ENCODE measurements at regions not wholly inside any gene's neighbourhood (a gene's known extent, or its start where the extent isn't known, plus 50 kb on each side); places are given as distances from the start of the nearest gene placed in this dataset.

DNA sequence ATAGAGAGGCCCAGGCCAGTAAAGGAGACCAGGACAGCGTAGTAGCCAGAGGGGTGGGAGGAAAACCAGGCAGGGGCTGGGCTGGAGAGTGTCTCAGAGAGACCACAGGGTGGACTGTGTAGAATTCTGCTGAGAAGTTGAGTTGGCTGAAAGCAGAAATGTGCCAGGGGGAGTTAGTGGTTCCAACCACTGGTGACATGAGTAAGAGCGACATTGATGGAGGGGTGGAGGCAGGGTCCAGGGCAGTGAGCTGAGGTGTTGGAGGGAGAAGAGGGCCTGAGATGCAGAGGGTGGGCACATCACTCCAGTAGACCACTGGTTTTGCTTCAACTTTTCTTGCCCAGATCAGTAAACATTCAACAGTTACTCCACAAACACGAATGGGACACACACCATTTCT lies 106.5 kb downstream of the ASB7 start:
- H3K9me3 ChIP-seq (ENCODE audit: control insufficient read depth, low read length) = no peaks in the 10 kb centered on the region
- H3K27me3 ChIP-seq (ENCODE audit: control insufficient read depth, insufficient read depth, low read length, poor library complexity, severe bottlenecking) = peaks cover 16% of the 10 kb centered on the region
- TF ChIP-seq, protein P1, sequence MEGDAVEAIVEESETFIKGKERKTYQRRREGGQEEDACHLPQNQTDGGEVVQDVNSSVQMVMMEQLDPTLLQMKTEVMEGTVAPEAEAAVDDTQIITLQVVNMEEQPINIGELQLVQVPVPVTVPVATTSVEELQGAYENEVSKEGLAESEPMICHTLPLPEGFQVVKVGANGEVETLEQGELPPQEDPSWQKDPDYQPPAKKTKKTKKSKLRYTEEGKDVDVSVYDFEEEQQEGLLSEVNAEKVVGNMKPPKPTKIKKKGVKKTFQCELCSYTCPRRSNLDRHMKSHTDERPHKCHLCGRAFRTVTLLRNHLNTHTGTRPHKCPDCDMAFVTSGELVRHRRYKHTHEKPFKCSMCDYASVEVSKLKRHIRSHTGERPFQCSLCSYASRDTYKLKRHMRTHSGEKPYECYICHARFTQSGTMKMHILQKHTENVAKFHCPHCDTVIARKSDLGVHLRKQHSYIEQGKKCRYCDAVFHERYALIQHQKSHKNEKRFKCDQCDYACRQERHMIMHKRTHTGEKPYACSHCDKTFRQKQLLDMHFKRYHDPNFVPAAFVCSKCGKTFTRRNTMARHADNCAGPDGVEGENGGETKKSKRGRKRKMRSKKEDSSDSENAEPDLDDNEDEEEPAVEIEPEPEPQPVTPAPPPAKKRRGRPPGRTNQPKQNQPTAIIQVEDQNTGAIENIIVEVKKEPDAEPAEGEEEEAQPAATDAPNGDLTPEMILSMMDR (conservative IDR thresholded peaks at IDR 0.05) = no peak
- H3K36me3 ChIP-seq (ENCODE audit: control insufficient read depth, insufficient read depth, low read length) = no peaks in the 10 kb centered on the region
- H3K4me1 ChIP-seq (ENCODE audit: control insufficient read depth, insufficient read depth, low read length) = no peaks in the 10 kb centered on the region
- H3K4me3 Mint-ChIP-seq = no peak overlapping the region
- peaks cover 16% of the 10 kb centered on the region for H3K4me1 Mint-ChIP-seq
- peaks cover 30% of the 10 kb centered on the region for H3K27me3 Mint-ChIP-seq (ENCODE audit: insufficient read depth)
- H3K36me3 Mint-ChIP-seq (ENCODE audit: low read depth) = no peaks in the 10 kb centered on the region
- no peak overlapping the region for H3K9ac ChIP-seq (ENCODE audit: extremely low read depth, low read length, poor library complexity, severe bottlenecking)
- DNase-seq = no peak
- H3K9me3 Mint-ChIP-seq = peaks cover 6% of the 10 kb centered on the region
- H3K4me3 ChIP-seq (ENCODE audit: low read length) = no peak overlapping the region
- no peak overlapping the region for H3K27ac ChIP-seq (ENCODE audit: low read depth, low read length)
- H3K27ac Mint-ChIP-seq = no peak overlapping the region
- 89 to 100% methylated on average over 1 to 3 of the region's 3 CpGs for WGBS, 2 experiments (ENCODE audit: insufficient coverage in 1 of 2, insufficient read length in 1 of 2)

DNA sequence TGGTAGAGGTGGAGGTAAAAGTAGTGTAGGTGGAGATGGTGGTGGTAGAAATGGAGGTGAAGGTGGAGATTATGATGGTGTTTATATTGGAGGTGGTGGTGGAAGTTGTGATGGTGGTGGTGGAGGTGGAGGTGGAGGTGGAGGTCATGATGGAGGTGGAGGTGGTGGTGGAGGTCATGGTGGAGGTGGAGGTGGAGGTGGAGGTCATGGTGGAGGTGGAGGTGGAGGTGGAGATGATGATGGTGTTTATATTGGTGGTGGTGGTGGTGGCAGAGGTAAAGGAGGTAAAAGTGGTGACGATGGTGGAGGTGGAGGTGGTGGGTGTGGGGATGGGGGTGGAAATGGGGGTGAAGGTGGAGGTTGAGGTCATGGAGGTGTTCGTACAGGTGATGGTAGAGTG lies 107.8 kb downstream of the ASB7 start:
- no peaks in the 10 kb centered on the region for H3K9me3 ChIP-seq (ENCODE audit: control insufficient read depth, low read length)
- no peak overlapping the region for H3K4me3 ChIP-seq (ENCODE audit: low read length)
- H3K4me3 Mint-ChIP-seq = no peak overlapping the region
- peaks cover 6% of the 10 kb centered on the region for H3K9me3 Mint-ChIP-seq
- peaks cover 24% of the 10 kb centered on the region for H3K4me1 Mint-ChIP-seq
- H3K27ac ChIP-seq (ENCODE audit: low read depth, low read length) = no peak overlapping the region
- no peak overlapping the region for H3K9ac ChIP-seq (ENCODE audit: extremely low read depth, low read length, poor library complexity, severe bottlenecking)
- H3K36me3 ChIP-seq (ENCODE audit: control insufficient read depth, insufficient read depth, low read length) = no peaks in the 10 kb centered on the region
- no peak overlapping the region for H3K27ac Mint-ChIP-seq
- H3K27me3 Mint-ChIP-seq (ENCODE audit: insufficient read depth) = peaks cover 19% of the 10 kb centered on the region
- DNase-seq = no peak
- H3K36me3 Mint-ChIP-seq (ENCODE audit: low read depth) = no peaks in the 10 kb centered on the region
- peaks cover 5% of the 10 kb centered on the region for H3K27me3 ChIP-seq (ENCODE audit: control insufficient read depth, insufficient read depth, low read length, poor library complexity, severe bottlenecking)
- TF ChIP-seq, protein P1 (conservative IDR thresholded peaks at IDR 0.05) = no peak
- 50% methylated on average over 2 of the region's 2 CpGs for WGBS, 2 experiments (ENCODE audit: insufficient coverage in 1 of 2, insufficient read length in 1 of 2)
- peaks cover 3% of the 10 kb centered on the region for H3K4me1 ChIP-seq (ENCODE audit: control insufficient read depth, insufficient read depth, low read length)

DNA sequence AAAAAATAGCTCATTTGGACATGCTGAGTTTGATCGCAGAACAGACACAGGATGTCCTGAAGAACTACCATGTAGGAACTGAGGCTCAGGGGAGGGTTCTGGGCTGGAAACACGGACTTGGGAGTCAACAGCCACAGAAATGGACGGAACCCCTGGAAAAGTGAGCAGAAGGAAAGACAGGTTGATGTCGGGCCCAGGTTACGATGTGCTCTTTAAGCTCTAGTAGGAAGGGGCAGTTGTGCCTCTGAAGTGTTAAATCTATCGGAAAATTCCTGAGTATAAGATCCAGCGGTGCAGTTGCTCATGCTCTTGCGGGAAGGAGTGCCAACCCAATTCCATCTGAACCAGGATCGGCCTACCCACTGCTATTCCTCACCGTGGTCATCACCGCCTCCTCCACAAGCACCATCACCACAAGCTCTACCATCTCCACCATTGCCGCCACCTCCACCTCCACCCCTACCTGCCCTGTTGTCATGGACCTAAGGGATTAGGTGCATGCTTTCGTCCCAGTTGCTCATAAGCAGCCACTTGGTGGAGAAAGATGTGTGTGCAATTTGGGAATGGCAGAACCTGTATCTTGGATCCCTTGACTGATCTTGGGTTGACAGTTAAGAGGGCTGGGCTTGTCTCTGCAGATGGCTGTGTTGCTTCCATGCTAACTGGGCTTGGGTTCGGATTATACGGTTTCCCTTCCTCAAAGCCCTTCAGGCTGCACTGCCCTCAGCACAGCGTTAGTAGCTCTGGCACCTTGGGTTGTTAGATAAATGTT lies 108.5 kb downstream of the ASB7 start:
- Histone ChIP-seq H3K27ac (ENCODE audit: low read depth, low read length) (no peak overlapping the region), H3K27me3 (ENCODE audit: control insufficient read depth, insufficient read depth, low read length, poor library complexity, severe bottlenecking) (peaks cover 4% of the 10 kb centered on the region), H3K9ac (ENCODE audit: extremely low read depth, low read length, poor library complexity, severe bottlenecking) (no peak overlapping the region), H3K36me3 (ENCODE audit: control insufficient read depth, insufficient read depth, low read length) (no peaks in the 10 kb centered on the region), H3K4me1 (ENCODE audit: control insufficient read depth, insufficient read depth, low read length) (peaks cover 3% of the 10 kb centered on the region), H3K4me3 (ENCODE audit: low read length) (no peak overlapping the region), H3K9me3 (ENCODE audit: control insufficient read depth, low read length) (no peaks in the 10 kb centered on the region)
- Mint-ChIP-seq H3K36me3 (ENCODE audit: low read depth) (no peaks in the 10 kb centered on the region), H3K4me1 (peaks cover 29% of the 10 kb centered on the region), H3K4me3 (no peak overlapping the region), H3K27me3 (ENCODE audit: insufficient read depth) (peaks cover 13% of the 10 kb centered on the region), H3K27ac (no peak overlapping the region), H3K9me3 (peaks cover 6% of the 10 kb centered on the region)
- TF ChIP-seq, protein P1 (conservative IDR thresholded peaks at IDR 0.05) = no peak
- WGBS, 2 experiments (ENCODE audit: insufficient coverage in 1 of 2, insufficient read length in 1 of 2) = 90 to 97% methylated on average over 14 to 16 of the region's 16 CpGs
- DNase-seq = no peak
